Body of pancreas (tissue), 4 donors: ENCODE measurements at regions not wholly inside any gene's neighbourhood (a gene's known extent, or its start where the extent isn't known, plus 50 kb on each side); places are given as distances from the start of the nearest gene placed in this dataset.

Experiments
- ATAC-seq: fragments of 150-250 bp; one replicate; pipeline ENCODE4 v1.9.1; 2016
- DNase-seq, 4 donors: peaks; one replicate each; pipeline ENCODE4 v3.0.0-alpha.2; 2019
- H3K27ac ChIP-seq, 4 donors: fragments of 200-600 bp; sonication (generic); 1 replicate in 3 of 4; 2 replicates in 1 of 4; pipeline versions ENCODE4 v1.5.1 to v1.6.1; 2016 to 2019; ENCODE audit warnings: mild to moderate bottlenecking in 1 of 4, mixed read lengths in 1 of 4, moderate library complexity in 1 of 4
- H3K27me3 ChIP-seq, 2 donors: fragments of 200-600 bp; sonication (generic); one replicate each; pipeline ENCODE4 v1.6.0; 2016; ENCODE audit warnings: mild to moderate bottlenecking in 1 of 2
- H3K36me3 ChIP-seq, 2 donors: fragments of 200-600 bp; sonication (generic); replicated peaks in 1 of 2; 2 replicates each; pipeline ENCODE4 v1.5.1; 2016; ENCODE audit warnings: low read depth in 2 of 2; ENCODE audit not compliant: insufficient read depth in 1 of 2
- H3K4me1 ChIP-seq: fragments of 200-600 bp; sonication (generic); one replicate; pipeline ENCODE4 v1.6.0; 2016
- H3K4me3 ChIP-seq, 2 donors: fragments of 200-600 bp; sonication (generic); 1 replicate in 1 of 2; 2 replicates in 1 of 2; pipeline ENCODE4 v1.5.1; 2016 to 2019
- H3K9me3 ChIP-seq, 3 donors: fragments of 200-600 bp; sonication (generic); 1 replicate in 2 of 3; 2 replicates in 1 of 3; pipeline ENCODE4 v1.5.1; 2016
- CTCF ChIP-seq, 7 experiments: fragments of 450-650 bp in 4 of 7; fragments of 200-600 bp in 3 of 7; sonication (generic) in 3 of 7; IDR thresholded peaks; one replicate each; pipeline ENCODE4 v1.5.1; 2016 to 2019; ENCODE audit warnings: antibody characterized with exemption in 7 of 7
- POLR2A ChIP-seq, 3 donors: fragments of 450-650 bp; IDR thresholded peaks; one replicate each; pipeline ENCODE4 v1.6.1; 2016; ENCODE audit warnings: antibody characterized with exemption in 3 of 3, mild to moderate bottlenecking in 2 of 3
- WGBS, 2 donors: methylation state at CpG; one replicate each; pipeline ENCODE4 v1.1.5; 2017; 5-methylcytosine and 5-hydroxymethylcytosine counted together
- intact Hi-C: fragments of 100-400 bp; cut with DNase I; formaldehyde crosslinking; loops from one replicate; pipeline ENCODE4 v1.15.1; 2023

GRCh38 chr4:185088899-185089298 lies 54.2 kb upstream of the SLC25A4 start:
- Histone ChIP-seq H3K27me3 (no peaks in the 10 kb centered on the region), H3K4me1 (no peaks in the 10 kb centered on the region), H3K4me3 (no peak overlapping the region), H3K9me3 (no peaks in the 10 kb centered on the region), H3K27ac (no peak overlapping the region), H3K36me3 (no peaks in the 10 kb centered on the region)
- intact Hi-C loops: no loop called here
- WGBS, 2 donors: 44 to 45% methylated on average over 6 of the region's 6 CpGs
- no peak for TF ChIP-seq CTCF (IDR thresholded peaks at IDR 0.05)
- no peak for TF ChIP-seq POLR2A (IDR thresholded peaks at IDR 0.05)
- DNase-seq (no peak), ATAC-seq (no peak)

- no peaks in the 10 kb centered on the region for H3K4me1 ChIP-seq
- H3K27me3 ChIP-seq: no peaks in the 10 kb centered on the region
- no peak overlapping the region for H3K27ac ChIP-seq
- no peak overlapping the region for H3K4me3 ChIP-seq
- TF ChIP-seq POLR2A (IDR thresholded peaks at IDR 0.05) (no peak), CTCF (IDR thresholded peaks at IDR 0.05) (no peak)
- DNase-seq: no peak
- 88 to 95% methylated on average over 1 of the region's 1 CpG for WGBS, 2 donors
- ATAC-seq: no peak
- intact Hi-C loops: loop anchor here (10.0 kb wide), 1 partner anchor 46 kb away; no protein-coding TSS in a partner anchor
- no peaks in the 10 kb centered on the region for H3K9me3 ChIP-seq
- H3K36me3 ChIP-seq: no peaks in the 10 kb centered on the region
Measured at GRCh38 chr4:185090592-185090991, 52.5 kb upstream of the SLC25A4 start.

- H3K4me1 ChIP-seq: no peaks in the 10 kb centered on the region
- DNase-seq (no peak), ATAC-seq (no peak)
- no peaks in the 10 kb centered on the region for H3K36me3 ChIP-seq
- H3K27ac ChIP-seq: no peak overlapping the region
- TF ChIP-seq POLR2A (IDR thresholded peaks at IDR 0.05) (no peak), CTCF (IDR thresholded peaks at IDR 0.05) (no peak)
- WGBS, 2 donors: 92 to 93% methylated on average over 6 of the region's 6 CpGs
- intact Hi-C loops: loop anchor here (10.0 kb wide), 1 partner anchor 48 kb away; no protein-coding TSS in a partner anchor
- H3K9me3 ChIP-seq: no peaks in the 10 kb centered on the region
- H3K27me3 ChIP-seq: no peaks in the 10 kb centered on the region
- H3K4me3 ChIP-seq: no peak overlapping the region
Measured at GRCh38 chr4:185092535-185093197, 50.4 kb upstream of the SLC25A4 start.
